ENCODE measurements at regions not wholly inside any gene's neighbourhood (a gene's known extent, or its start where the extent isn't known, plus 50 kb on each side); places are given as distances from the start of the nearest gene placed in this dataset.

- Histone ChIP-seq H4K20me1 (replicated peaks; ENCODE audit: control insufficient read depth, insufficient read depth, low read length) (no peaks in the 10 kb centered on the region), H3K9me3 (replicated peaks; ENCODE audit: control insufficient read depth, insufficient read depth, low read depth, low read length) (no peaks in the 10 kb centered on the region), H3K4me2 (ENCODE audit: insufficient read depth, low read length) (no peak overlapping the region), H3K9me1 (ENCODE audit: control insufficient read depth, insufficient read depth, low read length) (no peaks in the 10 kb centered on the region), H3K79me2 (ENCODE audit: control insufficient read depth, insufficient read depth, low read length) (no peaks in the 10 kb centered on the region), H3K4me3 (no peak overlapping the region), H2AFZ (ENCODE audit: low read depth, low read length) (no peak overlapping the region), H3K27ac (ENCODE audit: extremely low read depth, low read depth, low read length) (no peak overlapping the region), H3K4me1 (replicated peaks in 1 of 2; ENCODE audit: control insufficient read depth in 2 of 2, insufficient read depth in 2 of 2, low read length in 2 of 2) (no peaks in the 10 kb centered on the region), H3K27me3 (ENCODE audit: control insufficient read depth in 2 of 2, insufficient read depth in 2 of 2, low read length in 2 of 2) (no peaks in the 10 kb centered on the region), H3K36me3 (ENCODE audit: control insufficient read depth, insufficient read depth, low read length) (no peaks in the 10 kb centered on the region), H3K9ac (ENCODE audit: insufficient read depth in 1 of 2, low read depth in 2 of 2, low read length in 2 of 2) (no peak overlapping the region)
- intact Hi-C loops (cut with micrococcal nuclease): no loop called here
- ATAC-seq (no peak), DNase-seq (ENCODE audit: extremely low read depth in 1 of 4, low spot score in 3 of 4) (no peak), FAIRE-seq (no peak)
- ChIA-PET CTCF (ENCODE audit: low intra/inter-chr PET ratio) (no interaction called here), POLR2A (no interaction called here)
- no TSS peak for BruUV-seq (replicated peaks)
- TF ChIP-seq, protein P1, sequence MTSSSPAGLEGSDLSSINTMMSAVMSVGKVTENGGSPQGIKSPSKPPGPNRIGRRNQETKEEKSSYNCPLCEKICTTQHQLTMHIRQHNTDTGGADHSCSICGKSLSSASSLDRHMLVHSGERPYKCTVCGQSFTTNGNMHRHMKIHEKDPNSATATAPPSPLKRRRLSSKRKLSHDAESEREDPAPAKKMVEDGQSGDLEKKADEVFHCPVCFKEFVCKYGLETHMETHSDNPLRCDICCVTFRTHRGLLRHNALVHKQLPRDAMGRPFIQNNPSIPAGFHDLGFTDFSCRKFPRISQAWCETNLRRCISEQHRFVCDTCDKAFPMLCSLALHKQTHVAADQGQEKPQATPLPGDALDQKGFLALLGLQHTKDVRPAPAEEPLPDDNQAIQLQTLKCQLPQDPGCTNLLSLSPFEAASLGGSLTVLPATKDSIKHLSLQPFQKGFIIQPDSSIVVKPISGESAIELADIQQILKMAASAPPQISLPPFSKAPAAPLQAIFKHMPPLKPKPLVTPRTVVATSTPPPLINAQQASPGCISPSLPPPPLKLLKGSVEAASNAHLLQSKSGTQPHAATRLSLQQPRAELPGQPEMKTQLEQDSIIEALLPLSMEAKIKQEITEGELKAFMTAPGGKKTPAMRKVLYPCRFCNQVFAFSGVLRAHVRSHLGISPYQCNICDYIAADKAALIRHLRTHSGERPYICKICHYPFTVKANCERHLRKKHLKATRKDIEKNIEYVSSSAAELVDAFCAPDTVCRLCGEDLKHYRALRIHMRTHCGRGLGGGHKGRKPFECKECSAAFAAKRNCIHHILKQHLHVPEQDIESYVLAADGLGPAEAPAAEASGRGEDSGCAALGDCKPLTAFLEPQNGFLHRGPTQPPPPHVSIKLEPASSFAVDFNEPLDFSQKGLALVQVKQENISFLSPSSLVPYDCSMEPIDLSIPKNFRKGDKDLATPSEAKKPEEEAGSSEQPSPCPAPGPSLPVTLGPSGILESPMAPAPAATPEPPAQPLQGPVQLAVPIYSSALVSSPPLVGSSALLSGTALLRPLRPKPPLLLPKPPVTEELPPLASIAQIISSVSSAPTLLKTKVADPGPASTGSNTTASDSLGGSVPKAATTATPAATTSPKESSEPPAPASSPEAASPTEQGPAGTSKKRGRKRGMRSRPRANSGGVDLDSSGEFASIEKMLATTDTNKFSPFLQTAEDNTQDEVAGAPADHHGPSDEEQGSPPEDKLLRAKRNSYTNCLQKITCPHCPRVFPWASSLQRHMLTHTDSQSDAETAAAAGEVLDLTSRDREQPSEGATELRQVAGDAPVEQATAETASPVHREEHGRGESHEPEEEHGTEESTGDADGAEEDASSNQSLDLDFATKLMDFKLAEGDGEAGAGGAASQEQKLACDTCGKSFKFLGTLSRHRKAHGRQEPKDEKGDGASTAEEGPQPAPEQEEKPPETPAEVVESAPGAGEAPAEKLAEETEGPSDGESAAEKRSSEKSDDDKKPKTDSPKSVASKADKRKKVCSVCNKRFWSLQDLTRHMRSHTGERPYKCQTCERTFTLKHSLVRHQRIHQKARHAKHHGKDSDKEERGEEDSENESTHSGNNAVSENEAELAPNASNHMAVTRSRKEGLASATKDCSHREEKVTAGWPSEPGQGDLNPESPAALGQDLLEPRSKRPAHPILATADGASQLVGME (CRISPR knock-in tag; IDR thresholded peaks at IDR 0.05): no peak
- TF ChIP-seq MYC (IDR thresholded peaks at IDR 0.05; ENCODE audit: low read depth, low read length) (no peak), MYC (CRISPR knock-in tag; IDR thresholded peaks at IDR 0.05; ENCODE audit: borderline replicate concordance, low read depth) (no peak)
- in situ Hi-C loops (cut with MboI): no loop called here
These were observed 278.9 kb downstream of the PIK3C3 start for GRCh38 chr18:42233908-42234307.
